Heart left ventricle (tissue), 13 donors: ENCODE measurements at regions not wholly inside any gene's neighbourhood (a gene's known extent, or its start where the extent isn't known, plus 50 kb on each side); places are given as distances from the start of the nearest gene placed in this dataset.

ENCODE experiments used
- CTCF ChIP-seq, 12 donors: fragments of 200-600 bp; sonication (generic) in 4 of 12; IDR thresholded peaks; one replicate each; pipeline versions ENCODE4 v1.5.0 to v1.8.0; 2018 to 2022; ENCODE audit warnings: antibody characterized with exemption in 12 of 12, mild to moderate bottlenecking in 5 of 12
- POLR2A ChIP-seq, 2 donors: fragments of 450-650 bp; IDR thresholded peaks; one replicate each; pipeline ENCODE4 v1.6.1; 2017; ENCODE audit warnings: antibody characterized with exemption in 2 of 2, mild to moderate bottlenecking in 2 of 2, moderate library complexity in 2 of 2
- donor health status: ischemic (EF 13 %, LVEDD 7.1; RV severe dilation, severe dysfunction).
- donor health status: DM: no; HTN: yes; CAD: no.
- donor health status: DM: no; HTN: no; CAD: no.
- donor health status: ischemic (EF 25% LVEDD 6.9; RV normal size, moderate dysfunction).
- donor health status: ischemic (EF 25% LVEDD 5.7; RV mildly dilated, moderate dysfunction).
- donor health status: ischemic (EF 35%, LVEDD 5.7; RV mildly dilated, moderate dysfunction).
- donor health status: nonischemic (EF 11% LVEDD 7.7; RV severe dilation, severe dysfunction).
- donor health status: DM: yes; HTN: yes; CAD: no.
- donor health status: PGD.
- donor health status: ischemic (EF 29% LVEDD 5.4; RV normal size, mild dysfunction).
- donor health status: nonischemic (EF 23%, LVEDD 6.1; RV moderate dilation, normal function).

- TF ChIP-seq CTCF (IDR thresholded peaks at IDR 0.05) (no peak), POLR2A (IDR thresholded peaks at IDR 0.05) (no peak)
These were observed 232.8 kb upstream of the HS6ST1 start for GRCh38 chr2:128551435-128551834.
